Natural killer cell (primary cell): ENCODE measurements at regions not wholly inside any gene's neighbourhood (a gene's known extent, or its start where the extent isn't known, plus 50 kb on each side); places are given as distances from the start of the nearest gene placed in this dataset.

Source experiments
- ATAC-seq, 3 donors: fragments of 150-1000 bp in 2 of 3; fragments of 200-7000 bp in 1 of 3; cut with Tn5 transposase; 1 replicate in 1 of 3; 2 replicates in 2 of 3; pipeline ENCODE4 v1.10.0; 2021; ENCODE audit warnings: mild to moderate bottlenecking in 2 of 3, moderate library complexity in 2 of 3
- DNase-seq, 2 donors: peaks; one replicate each; pipeline versions ENCODE4 v3.0.0 to v3.0.0-alpha.2; 2013 to 2021; ENCODE audit warnings: mixed read lengths in 1 of 2
- H3K27ac ChIP-seq: one replicate; pipeline ENCODE4 v1.5.1; 2013; ENCODE audit warnings: mild to moderate bottlenecking, low read length
- H3K27me3 ChIP-seq: one replicate; pipeline ENCODE4 v1.6.1; 2013; ENCODE audit warnings: low read length; ENCODE audit not compliant: control insufficient read depth, insufficient read depth
- H3K36me3 ChIP-seq: one replicate; pipeline ENCODE4 v1.6.1; 2013; ENCODE audit warnings: low read length; ENCODE audit not compliant: control insufficient read depth, insufficient read depth
- H3K4me1 ChIP-seq: one replicate; pipeline ENCODE4 v1.6.1; 2013; ENCODE audit warnings: low read length; ENCODE audit not compliant: control insufficient read depth, insufficient read depth
- H3K4me3 ChIP-seq: one replicate; pipeline ENCODE4 v1.5.1; 2013; ENCODE audit warnings: low read length
- H3K9me3 ChIP-seq: one replicate; pipeline ENCODE4 v1.6.1; 2013; ENCODE audit warnings: low read length; ENCODE audit not compliant: control insufficient read depth, insufficient read depth
- H3K27ac Mint-ChIP-seq, 2 donors: one replicate each; pipeline ENCODE4 v1.8.0; 2022; ENCODE audit warnings: mild to moderate bottlenecking in 2 of 2, mixed read lengths in 2 of 2, moderate library complexity in 1 of 2
- H3K27me3 Mint-ChIP-seq, 2 donors: one replicate each; pipeline ENCODE4 v1.8.0; 2022; ENCODE audit warnings: low read depth in 2 of 2, mixed read lengths in 2 of 2
- H3K36me3 Mint-ChIP-seq: one replicate; pipeline ENCODE4 v1.8.0; 2022; ENCODE audit warnings: mixed read lengths
- H3K4me1 Mint-ChIP-seq, 2 donors: one replicate each; pipeline ENCODE4 v1.8.0; 2022; ENCODE audit warnings: mixed read lengths in 2 of 2
- H3K4me3 Mint-ChIP-seq: one replicate; pipeline ENCODE4 v1.8.0; 2022; ENCODE audit warnings: mild to moderate bottlenecking, moderate library complexity, mixed read lengths
- H3K9me3 Mint-ChIP-seq, 2 donors: one replicate each; pipeline ENCODE4 v1.8.0; 2022; ENCODE audit warnings: mixed read lengths in 2 of 2
- WGBS: methylation state at CpG from one replicate; pipeline ENCODE4 v1.1.7; 2013; ENCODE audit warnings: missing lambda C conversion rate; ENCODE audit not compliant: insufficient coverage; 5-methylcytosine and 5-hydroxymethylcytosine counted together
- intact Hi-C: fragments of 100-400 bp; cut with micrococcal nuclease; formaldehyde crosslinking; loops from one replicate; pipeline ENCODE4 v1.14.2; 2022
- TF ChIP-seq, protein P1 (sequence below): fragments of 200-600 bp; IDR thresholded peaks from one replicate; pipeline ENCODE4 v1.8.0; 2022; ENCODE audit warnings: antibody characterized with exemption

DNA sequence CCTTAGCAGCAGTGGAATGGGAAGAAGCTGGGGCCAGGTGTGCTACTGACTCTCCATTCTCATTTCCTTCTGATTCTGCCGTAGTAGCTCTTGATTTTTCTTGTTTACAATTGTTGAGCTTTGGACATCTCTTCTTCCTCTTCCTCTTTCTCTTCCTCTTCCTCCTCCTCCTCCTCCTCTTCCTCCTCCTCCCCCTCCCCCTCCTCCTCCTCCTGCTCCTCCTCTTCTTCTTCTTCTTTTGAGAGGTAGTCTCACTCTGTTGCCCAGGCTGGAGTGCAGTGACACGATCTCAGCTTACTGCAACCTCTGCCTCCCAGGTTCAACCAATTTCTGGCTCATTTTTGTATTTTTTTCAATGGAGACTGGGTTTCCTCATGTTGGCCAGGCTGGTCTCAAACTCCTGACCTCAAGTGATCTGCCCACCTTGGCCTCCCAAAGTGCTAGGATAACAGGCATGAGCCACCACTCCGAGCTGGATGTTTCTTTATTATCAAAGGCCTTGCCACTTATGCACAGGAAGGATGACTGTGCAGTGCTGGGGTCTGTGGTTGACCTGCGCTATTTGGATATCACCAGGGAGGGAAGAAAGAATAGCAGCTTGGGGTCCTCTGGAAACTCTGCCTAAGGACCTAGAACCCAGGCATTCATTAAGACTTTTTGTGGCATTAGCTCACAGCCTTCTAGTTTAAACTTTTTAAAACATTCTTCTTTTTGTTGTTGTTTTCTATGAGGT lies 127.8 kb upstream of the KCNJ16 start:
- H3K27me3 ChIP-seq = no peaks in the 10 kb centered on the region
- H3K27me3 Mint-ChIP-seq = no peaks in the 10 kb centered on the region
- no peaks in the 10 kb centered on the region for H3K9me3 ChIP-seq
- H3K36me3 ChIP-seq = no peaks in the 10 kb centered on the region
- ATAC-seq (no peak), DNase-seq (no peak)
- H3K4me1 Mint-ChIP-seq = no peaks in the 10 kb centered on the region
- no peak overlapping the region for H3K4me3 ChIP-seq
- intact Hi-C loops = no loop called here
- no peaks in the 10 kb centered on the region for H3K4me1 ChIP-seq
- no peak overlapping the region for H3K27ac ChIP-seq
- TF ChIP-seq, protein P1, sequence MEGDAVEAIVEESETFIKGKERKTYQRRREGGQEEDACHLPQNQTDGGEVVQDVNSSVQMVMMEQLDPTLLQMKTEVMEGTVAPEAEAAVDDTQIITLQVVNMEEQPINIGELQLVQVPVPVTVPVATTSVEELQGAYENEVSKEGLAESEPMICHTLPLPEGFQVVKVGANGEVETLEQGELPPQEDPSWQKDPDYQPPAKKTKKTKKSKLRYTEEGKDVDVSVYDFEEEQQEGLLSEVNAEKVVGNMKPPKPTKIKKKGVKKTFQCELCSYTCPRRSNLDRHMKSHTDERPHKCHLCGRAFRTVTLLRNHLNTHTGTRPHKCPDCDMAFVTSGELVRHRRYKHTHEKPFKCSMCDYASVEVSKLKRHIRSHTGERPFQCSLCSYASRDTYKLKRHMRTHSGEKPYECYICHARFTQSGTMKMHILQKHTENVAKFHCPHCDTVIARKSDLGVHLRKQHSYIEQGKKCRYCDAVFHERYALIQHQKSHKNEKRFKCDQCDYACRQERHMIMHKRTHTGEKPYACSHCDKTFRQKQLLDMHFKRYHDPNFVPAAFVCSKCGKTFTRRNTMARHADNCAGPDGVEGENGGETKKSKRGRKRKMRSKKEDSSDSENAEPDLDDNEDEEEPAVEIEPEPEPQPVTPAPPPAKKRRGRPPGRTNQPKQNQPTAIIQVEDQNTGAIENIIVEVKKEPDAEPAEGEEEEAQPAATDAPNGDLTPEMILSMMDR = no peak
- no peak overlapping the region for H3K4me3 Mint-ChIP-seq
- 44% methylated on average over 4 of the region's 4 CpGs for WGBS
- H3K36me3 Mint-ChIP-seq = no peaks in the 10 kb centered on the region
- H3K27ac Mint-ChIP-seq = no peak overlapping the region
- peaks cover 0 to 3% of the 10 kb centered on the region in 2 donors for H3K9me3 Mint-ChIP-seq

DNA sequence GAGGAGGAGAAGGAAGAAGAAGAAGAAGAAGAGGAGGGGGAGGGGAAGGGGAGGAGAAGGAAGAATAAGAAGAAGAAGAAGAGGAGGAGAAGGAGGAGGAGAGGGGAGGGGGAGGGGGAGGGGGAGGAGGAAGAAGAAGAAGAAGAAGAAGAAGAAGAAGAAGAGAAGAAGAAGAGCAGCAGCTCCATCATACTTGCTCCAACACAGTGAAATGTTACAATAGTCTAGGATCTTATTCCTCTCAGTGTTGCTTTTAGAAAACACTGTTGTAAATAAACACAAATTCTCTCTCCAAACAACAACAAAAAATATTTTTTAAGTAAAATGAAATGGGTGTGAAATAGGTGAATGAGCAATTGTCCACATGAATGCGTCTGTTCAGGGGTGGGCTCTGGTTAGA lies 126.6 kb upstream of the KCNJ16 start:
- Histone ChIP-seq H3K27me3 (no peaks in the 10 kb centered on the region), H3K27ac (no peak overlapping the region), H3K4me3 (no peak overlapping the region), H3K9me3 (no peaks in the 10 kb centered on the region), H3K4me1 (no peaks in the 10 kb centered on the region), H3K36me3 (no peaks in the 10 kb centered on the region)
- intact Hi-C loops = no loop called here
- TF ChIP-seq, protein P1 = no peak
- ATAC-seq (no peak), DNase-seq (no peak)
- H3K4me1 Mint-ChIP-seq = no peaks in the 10 kb centered on the region
- peaks cover 2 to 7% of the 10 kb centered on the region in 2 donors for H3K9me3 Mint-ChIP-seq
- no peak overlapping the region for H3K4me3 Mint-ChIP-seq
- H3K27ac Mint-ChIP-seq = no peak overlapping the region
- H3K27me3 Mint-ChIP-seq = no peaks in the 10 kb centered on the region
- WGBS = 79% methylated on average over 1 of the region's 1 CpG
- no peaks in the 10 kb centered on the region for H3K36me3 Mint-ChIP-seq

DNA sequence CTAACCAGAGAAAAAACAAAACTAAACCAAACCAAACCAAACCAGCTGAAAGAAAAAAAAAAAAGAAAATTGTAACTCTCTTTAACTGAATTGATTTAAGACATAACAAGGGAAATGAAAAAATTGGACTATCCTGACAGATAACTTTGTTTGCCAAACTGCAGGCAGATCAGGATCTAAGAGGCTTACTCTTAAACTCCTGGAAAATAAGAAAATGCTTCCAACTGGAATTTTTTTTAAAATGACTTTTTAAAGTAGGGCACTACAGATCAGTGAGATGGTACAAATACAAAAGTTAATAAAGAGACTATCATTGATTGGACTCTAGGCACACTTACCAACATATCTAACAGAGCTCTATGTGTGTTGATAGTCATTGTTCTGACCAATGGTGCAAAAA lies 125.5 kb upstream of the KCNJ16 start:
- Mint-ChIP-seq H3K4me1 (no peaks in the 10 kb centered on the region), H3K27ac (no peak overlapping the region), H3K36me3 (no peaks in the 10 kb centered on the region), H3K4me3 (no peak overlapping the region), H3K9me3 (peaks cover 2 to 7% of the 10 kb centered on the region in 2 donors), H3K27me3 (no peaks in the 10 kb centered on the region)
- no peaks in the 10 kb centered on the region for H3K27me3 ChIP-seq
- no peaks in the 10 kb centered on the region for H3K36me3 ChIP-seq
- TF ChIP-seq, protein P1 = no peak
- H3K4me3 ChIP-seq = no peak overlapping the region
- H3K9me3 ChIP-seq = no peaks in the 10 kb centered on the region
- no peaks in the 10 kb centered on the region for H3K4me1 ChIP-seq
- intact Hi-C loops = no loop called here
- no peak overlapping the region for H3K27ac ChIP-seq
- ATAC-seq (no peak), DNase-seq (no peak)
